ENCODE measurements at regions not wholly inside any gene's neighbourhood (a gene's known extent, or its start where the extent isn't known, plus 50 kb on each side); places are given as distances from the start of the nearest gene placed in this dataset.

- H3K4me3 ChIP-seq = no peak overlapping the region
- H3K79me2 ChIP-seq (ENCODE audit: control insufficient read depth, insufficient read depth, low read length) = no peaks in the 10 kb centered on the region
- no peak overlapping the region for H2AFZ ChIP-seq (ENCODE audit: control insufficient read depth, low read depth, low read length)
- CTCF ChIA-PET = interaction anchor here (0.7 kb wide), 1 partner anchor 10 kb away, joined by 4 read pairs; no protein-coding TSS in a partner anchor
- no peak overlapping the region for H3K4me2 ChIP-seq (ENCODE audit: control insufficient read depth, insufficient read depth)
- no peak for FAIRE-seq
- no peak for DNase-seq (ENCODE audit: low read depth, low spot score)
- in situ Hi-C loops (cut with MboI) (no loop called here), intact Hi-C loops (cut with micrococcal nuclease; ENCODE audit: unreplicated experiment) (no loop called here)
- ATAC-seq = no peak
- H3K9me3 ChIP-seq (replicated peaks; ENCODE audit: control insufficient read depth, insufficient read depth, low read length) = no peaks in the 10 kb centered on the region
- SMC1A ChIA-PET (ENCODE audit: uncharacterized antibody, unreplicated experiment) = interaction anchor here (0.9 to 1.1 kb wide), 2 partner anchors 15 to 22 kb away, joined by 3 read pairs; no protein-coding TSS in a partner anchor
- under 1% methylated on average over 5 of the region's 5 CpGs for WGBS (ENCODE audit: insufficient coverage, insufficient replicate concordance, low lambda C conversion rate, missing lambda C conversion rate)
- POLR2A ChIA-PET = interaction anchor here (0.6 kb wide), 1 partner anchor 861 kb away, joined by 3 read pairs; no protein-coding TSS in a partner anchor
- no peak overlapping the region for H3K27ac ChIP-seq (ENCODE audit: control insufficient read depth, insufficient read depth)
- H4K20me1 ChIP-seq (ENCODE audit: control insufficient read depth, insufficient read depth) = no peaks in the 10 kb centered on the region
- H3K4me1 ChIP-seq (ENCODE audit: control insufficient read depth, insufficient read depth, low read length) = no peaks in the 10 kb centered on the region
- H3K36me3 ChIP-seq (ENCODE audit: control insufficient read depth in 2 of 2, insufficient read depth in 2 of 2, low read length in 1 of 2) = no peaks in the 10 kb centered on the region
- no TSS peak for BruUV-seq (replicated peaks)
- RAD21 ChIA-PET (ENCODE audit: unreplicated experiment) = no interaction called here
- H3K27me3 ChIP-seq (replicated peaks in 1 of 2; ENCODE audit: control insufficient read depth in 2 of 2, insufficient read depth in 2 of 2, low read length in 1 of 2) = no peaks in the 10 kb centered on the region
- H3K9ac ChIP-seq (ENCODE audit: control insufficient read depth, insufficient read depth, low read length) = no peak overlapping the region
- TF ChIP-seq TCF3 (IDR thresholded peaks at IDR 0.05; ENCODE audit: borderline replicate concordance, insufficient read depth, low read depth, low read length) (no peak), SMC3 (IDR thresholded peaks at IDR 0.05; ENCODE audit: borderline replicate concordance, low read length) (no peak), ZBED1 (IDR thresholded peaks at IDR 0.05; ENCODE audit: borderline replicate concordance) (no peak), CBX5 (IDR thresholded peaks at IDR 0.05; ENCODE audit: low read depth) (no peak), LARP7 (IDR thresholded peaks at IDR 0.05) (no peak), BMI1 (IDR thresholded peaks at IDR 0.05; ENCODE audit: borderline replicate concordance) (no peak), KDM1A (IDR thresholded peaks at IDR 0.05; ENCODE audit: borderline replicate concordance) (no peak), USF1 (IDR thresholded peaks at IDR 0.05; ENCODE audit: borderline replicate concordance, extremely low read length, insufficient read depth, low read depth, low read length) (no peak), SUZ12 (IDR thresholded peaks at IDR 0.05; ENCODE audit: unreplicated experiment) (no peak), CBX3 (IDR thresholded peaks at IDR 0.05; ENCODE audit: borderline replicate concordance, low read depth) (no peak), CTCF (IDR thresholded peaks at IDR 0.05 in 2 of 3, conservative IDR thresholded peaks at IDR 0.05 in 1 of 3; ENCODE audit: control insufficient read depth in 2 of 3, extremely low read depth in 1 of 3, insufficient read depth in 1 of 3, low read depth in 3 of 3, low read length in 3 of 3) (no peak), MXI1 (IDR thresholded peaks at IDR 0.05; ENCODE audit: low read depth, low read length) (no peak), SRF (IDR thresholded peaks at IDR 0.05; ENCODE audit: low read depth in 2 of 2, low read length in 2 of 2) (no peak)
- TF ChIP-seq, protein P1, sequence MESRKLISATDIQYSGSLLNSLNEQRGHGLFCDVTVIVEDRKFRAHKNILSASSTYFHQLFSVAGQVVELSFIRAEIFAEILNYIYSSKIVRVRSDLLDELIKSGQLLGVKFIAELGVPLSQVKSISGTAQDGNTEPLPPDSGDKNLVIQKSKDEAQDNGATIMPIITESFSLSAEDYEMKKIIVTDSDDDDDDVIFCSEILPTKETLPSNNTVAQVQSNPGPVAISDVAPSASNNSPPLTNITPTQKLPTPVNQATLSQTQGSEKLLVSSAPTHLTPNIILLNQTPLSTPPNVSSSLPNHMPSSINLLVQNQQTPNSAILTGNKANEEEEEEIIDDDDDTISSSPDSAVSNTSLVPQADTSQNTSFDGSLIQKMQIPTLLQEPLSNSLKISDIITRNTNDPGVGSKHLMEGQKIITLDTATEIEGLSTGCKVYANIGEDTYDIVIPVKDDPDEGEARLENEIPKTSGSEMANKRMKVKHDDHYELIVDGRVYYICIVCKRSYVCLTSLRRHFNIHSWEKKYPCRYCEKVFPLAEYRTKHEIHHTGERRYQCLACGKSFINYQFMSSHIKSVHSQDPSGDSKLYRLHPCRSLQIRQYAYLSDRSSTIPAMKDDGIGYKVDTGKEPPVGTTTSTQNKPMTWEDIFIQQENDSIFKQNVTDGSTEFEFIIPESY (IDR thresholded peaks at IDR 0.05) = no peak
- TF ChIP-seq, protein P2, sequence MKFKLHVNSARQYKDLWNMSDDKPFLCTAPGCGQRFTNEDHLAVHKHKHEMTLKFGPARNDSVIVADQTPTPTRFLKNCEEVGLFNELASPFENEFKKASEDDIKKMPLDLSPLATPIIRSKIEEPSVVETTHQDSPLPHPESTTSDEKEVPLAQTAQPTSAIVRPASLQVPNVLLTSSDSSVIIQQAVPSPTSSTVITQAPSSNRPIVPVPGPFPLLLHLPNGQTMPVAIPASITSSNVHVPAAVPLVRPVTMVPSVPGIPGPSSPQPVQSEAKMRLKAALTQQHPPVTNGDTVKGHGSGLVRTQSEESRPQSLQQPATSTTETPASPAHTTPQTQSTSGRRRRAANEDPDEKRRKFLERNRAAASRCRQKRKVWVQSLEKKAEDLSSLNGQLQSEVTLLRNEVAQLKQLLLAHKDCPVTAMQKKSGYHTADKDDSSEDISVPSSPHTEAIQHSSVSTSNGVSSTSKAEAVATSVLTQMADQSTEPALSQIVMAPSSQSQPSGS (IDR thresholded peaks at IDR 0.05; ENCODE audit: low read length) = no peak
Measured at GRCh38 chr10:57992321-57993077, 275.2 kb downstream of the IPMK start.

Measured in GM12878 (cell line).